ENCODE measurements at regions not wholly inside any gene's neighbourhood (a gene's known extent, or its start where the extent isn't known, plus 50 kb on each side); places are given as distances from the start of the nearest gene placed in this dataset.

DNA sequence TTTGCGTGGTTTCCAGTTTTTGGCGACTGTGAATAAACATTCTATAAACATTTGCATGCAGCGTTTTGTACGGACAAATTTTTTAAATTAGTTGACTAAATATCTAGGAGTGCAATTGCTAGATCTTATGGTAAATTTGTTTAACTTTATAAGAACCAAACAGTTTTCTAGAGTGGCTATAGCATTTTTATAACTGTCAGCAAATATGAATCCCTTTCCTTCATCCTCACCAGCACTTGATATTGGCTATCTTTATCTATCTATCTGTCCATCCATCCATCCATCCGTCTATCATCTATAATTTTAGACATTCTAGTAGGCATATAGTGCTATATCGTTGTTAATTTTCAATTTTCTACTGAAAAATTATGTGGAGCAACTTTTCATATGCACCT lies 158.4 kb upstream of the CHRNA7 start:
- H3K27me3 Mint-ChIP-seq (ENCODE audit: low read depth, unreplicated experiment) = peaks cover 6% of the 10 kb centered on the region

DNA sequence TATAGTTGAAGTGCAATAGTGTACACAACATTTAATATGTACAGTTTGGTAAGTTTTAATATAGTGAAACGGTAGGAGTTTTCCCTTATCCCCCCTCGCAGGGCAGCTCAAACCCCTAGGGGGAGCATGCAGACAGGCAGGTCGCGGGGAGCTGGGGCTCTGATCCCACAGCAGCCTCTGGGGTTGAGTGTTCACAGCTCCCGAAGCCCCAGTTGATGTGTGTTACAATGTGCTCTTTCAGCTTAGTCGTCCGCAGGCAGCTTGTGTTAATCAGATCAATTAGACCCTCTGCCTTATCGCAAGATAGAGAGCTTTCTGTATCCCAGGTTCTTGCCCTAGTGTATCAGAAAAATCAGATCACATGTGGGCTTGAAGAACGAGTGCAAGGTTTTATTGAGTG lies 143.1 kb upstream of the CHRNA7 start:
- H3K36me3 Mint-ChIP-seq (ENCODE audit: low read depth, unreplicated experiment) = no peaks in the 10 kb centered on the region
- Histone ChIP-seq H3K27ac (ENCODE audit: low read depth, low read length) (no peak overlapping the region), H3K27me3 (ENCODE audit: insufficient read depth, low read length) (no peaks in the 10 kb centered on the region), H4K20me1 (ENCODE audit: insufficient read depth, low read length) (no peaks in the 10 kb centered on the region), H3K79me2 (ENCODE audit: insufficient read depth, low read length) (no peaks in the 10 kb centered on the region), H3K4me1 (ENCODE audit: insufficient read depth, low read length) (no peaks in the 10 kb centered on the region), H3K9ac (ENCODE audit: low read length) (no peak overlapping the region), H3K36me3 (ENCODE audit: insufficient read depth, low read length) (no peaks in the 10 kb centered on the region), H3K9me3 (ENCODE audit: insufficient read depth, low read depth, low read length) (no peaks in the 10 kb centered on the region), H3K4me3 (ENCODE audit: insufficient read depth, low read depth, low read length) (no peak overlapping the region), H2AFZ (ENCODE audit: low read depth, low read length) (peak overlapping the region; percentile 37), H3K4me2 (ENCODE audit: low read length) (no peak overlapping the region)
- no peak for FAIRE-seq
- H3K4me1 Mint-ChIP-seq (ENCODE audit: low read depth, unreplicated experiment) = no peaks in the 10 kb centered on the region
- H3K4me3 Mint-ChIP-seq (ENCODE audit: unreplicated experiment) = no peak overlapping the region
- DNase-seq (ENCODE audit: low read depth) = no peak
- no peak overlapping the region for H3K27ac Mint-ChIP-seq (ENCODE audit: unreplicated experiment)
- H3K9me3 Mint-ChIP-seq (ENCODE audit: unreplicated experiment) = no peaks in the 10 kb centered on the region
- no peak for TF ChIP-seq EZH2 (IDR thresholded peaks at IDR 0.05; ENCODE audit: insufficient read depth, low read length)
- TF ChIP-seq, protein P1, sequence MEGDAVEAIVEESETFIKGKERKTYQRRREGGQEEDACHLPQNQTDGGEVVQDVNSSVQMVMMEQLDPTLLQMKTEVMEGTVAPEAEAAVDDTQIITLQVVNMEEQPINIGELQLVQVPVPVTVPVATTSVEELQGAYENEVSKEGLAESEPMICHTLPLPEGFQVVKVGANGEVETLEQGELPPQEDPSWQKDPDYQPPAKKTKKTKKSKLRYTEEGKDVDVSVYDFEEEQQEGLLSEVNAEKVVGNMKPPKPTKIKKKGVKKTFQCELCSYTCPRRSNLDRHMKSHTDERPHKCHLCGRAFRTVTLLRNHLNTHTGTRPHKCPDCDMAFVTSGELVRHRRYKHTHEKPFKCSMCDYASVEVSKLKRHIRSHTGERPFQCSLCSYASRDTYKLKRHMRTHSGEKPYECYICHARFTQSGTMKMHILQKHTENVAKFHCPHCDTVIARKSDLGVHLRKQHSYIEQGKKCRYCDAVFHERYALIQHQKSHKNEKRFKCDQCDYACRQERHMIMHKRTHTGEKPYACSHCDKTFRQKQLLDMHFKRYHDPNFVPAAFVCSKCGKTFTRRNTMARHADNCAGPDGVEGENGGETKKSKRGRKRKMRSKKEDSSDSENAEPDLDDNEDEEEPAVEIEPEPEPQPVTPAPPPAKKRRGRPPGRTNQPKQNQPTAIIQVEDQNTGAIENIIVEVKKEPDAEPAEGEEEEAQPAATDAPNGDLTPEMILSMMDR (IDR thresholded peaks at IDR 0.05; ENCODE audit: insufficient read depth, low read depth, low read length) = no peak
- peaks cover 1% of the 10 kb centered on the region for H3K27me3 Mint-ChIP-seq (ENCODE audit: low read depth, unreplicated experiment)

More for the DNA sequence above, 158.4 kb upstream of the CHRNA7 start:
- Histone ChIP-seq H3K4me1 (ENCODE audit: insufficient read depth, low read length) (peaks cover 4% of the 10 kb centered on the region), H3K79me2 (ENCODE audit: insufficient read depth, low read length) (no peaks in the 10 kb centered on the region), H3K9ac (ENCODE audit: low read length) (no peak overlapping the region), H3K4me2 (ENCODE audit: low read length) (no peak overlapping the region), H2AFZ (ENCODE audit: low read depth, low read length) (no peak overlapping the region), H3K27me3 (ENCODE audit: insufficient read depth, low read length) (peaks cover 3% of the 10 kb centered on the region), H4K20me1 (ENCODE audit: insufficient read depth, low read length) (no peaks in the 10 kb centered on the region), H3K9me3 (ENCODE audit: insufficient read depth, low read depth, low read length) (no peaks in the 10 kb centered on the region), H3K27ac (ENCODE audit: low read depth, low read length) (no peak overlapping the region), H3K36me3 (ENCODE audit: insufficient read depth, low read length) (no peaks in the 10 kb centered on the region), H3K4me3 (ENCODE audit: insufficient read depth, low read depth, low read length) (no peak overlapping the region)
- Mint-ChIP-seq H3K4me1 (ENCODE audit: low read depth, unreplicated experiment) (peaks cover 2% of the 10 kb centered on the region), H3K4me3 (ENCODE audit: unreplicated experiment) (no peak overlapping the region), H3K9me3 (ENCODE audit: unreplicated experiment) (no peaks in the 10 kb centered on the region), H3K36me3 (ENCODE audit: low read depth, unreplicated experiment) (no peaks in the 10 kb centered on the region), H3K27ac (ENCODE audit: unreplicated experiment) (no peak overlapping the region)
- TF ChIP-seq EZH2 (IDR thresholded peaks at IDR 0.05; ENCODE audit: insufficient read depth, low read length) = no peak
- TF ChIP-seq, protein P1 (IDR thresholded peaks at IDR 0.05; ENCODE audit: insufficient read depth, low read depth, low read length) = no peak
- no peak for DNase-seq (ENCODE audit: low read depth)
- no peak for FAIRE-seq

DNA sequence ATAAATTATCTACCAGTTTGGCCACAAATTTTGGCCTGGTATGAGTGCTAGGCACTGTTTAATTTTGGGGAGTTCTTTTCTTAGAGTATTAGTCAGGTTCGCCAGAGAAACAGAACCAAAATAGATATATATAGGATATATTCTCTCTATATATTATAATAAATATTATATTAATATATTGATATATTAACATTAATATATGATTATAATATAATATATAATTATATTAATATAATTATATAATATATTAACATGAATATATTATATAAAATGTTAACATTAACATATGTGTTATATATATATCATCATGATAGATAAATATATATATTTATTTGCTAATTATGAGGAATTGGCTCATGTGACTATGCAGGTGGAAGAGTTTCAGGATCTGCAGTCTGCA lies 137.8 kb upstream of the CHRNA7 start:
- no peak overlapping the region for H3K4me3 ChIP-seq (ENCODE audit: insufficient read depth, low read depth, low read length)
- no peak overlapping the region for H3K4me2 ChIP-seq (ENCODE audit: low read length)
- no peaks in the 10 kb centered on the region for H3K4me1 Mint-ChIP-seq (ENCODE audit: low read depth, unreplicated experiment)
- H3K27ac Mint-ChIP-seq (ENCODE audit: unreplicated experiment) = no peak overlapping the region
- FAIRE-seq (no peak), DNase-seq (ENCODE audit: low read depth) (no peak)
- H3K9me3 Mint-ChIP-seq (ENCODE audit: unreplicated experiment) = peaks cover 2% of the 10 kb centered on the region
- H3K36me3 Mint-ChIP-seq (ENCODE audit: low read depth, unreplicated experiment) = no peaks in the 10 kb centered on the region
- no peak overlapping the region for H3K9ac ChIP-seq (ENCODE audit: low read length)
- H3K27me3 ChIP-seq (ENCODE audit: insufficient read depth, low read length) = no peaks in the 10 kb centered on the region
- H3K4me3 Mint-ChIP-seq (ENCODE audit: unreplicated experiment) = no peak overlapping the region
- H4K20me1 ChIP-seq (ENCODE audit: insufficient read depth, low read length) = no peaks in the 10 kb centered on the region
- H2AFZ ChIP-seq (ENCODE audit: low read depth, low read length) = no peak overlapping the region
- no peak overlapping the region for H3K27ac ChIP-seq (ENCODE audit: low read depth, low read length)
- H3K9me3 ChIP-seq (ENCODE audit: insufficient read depth, low read depth, low read length) = no peaks in the 10 kb centered on the region
- peaks cover 5% of the 10 kb centered on the region for H3K27me3 Mint-ChIP-seq (ENCODE audit: low read depth, unreplicated experiment)
- H3K79me2 ChIP-seq (ENCODE audit: insufficient read depth, low read length) = no peaks in the 10 kb centered on the region
- no peak for TF ChIP-seq EZH2 (IDR thresholded peaks at IDR 0.05; ENCODE audit: insufficient read depth, low read length)
- TF ChIP-seq, protein P1 (IDR thresholded peaks at IDR 0.05; ENCODE audit: insufficient read depth, low read depth, low read length) = no peak
- H3K36me3 ChIP-seq (ENCODE audit: insufficient read depth, low read length) = no peaks in the 10 kb centered on the region
- H3K4me1 ChIP-seq (ENCODE audit: insufficient read depth, low read length) = no peaks in the 10 kb centered on the region
